GM12878 (cell line): ENCODE measurements at regions not wholly inside any gene's neighbourhood (a gene's known extent, or its start where the extent isn't known, plus 50 kb on each side); places are given as distances from the start of the nearest gene placed in this dataset.

Source experiments
- CEBPB ChIP-seq, 2 experiments: fragments of 150-350 bp in 1 of 2; IDR thresholded peaks; 2 replicates each; pipeline ENCODE4 v1.6.1; 2012 to 2014; ENCODE audit warnings: low read depth in 2 of 2, low read length in 2 of 2, borderline replicate concordance in 1 of 2, inconsistent platforms in 1 of 2
- EP300 ChIP-seq, 2 experiments: fragments of 150-350 bp in 1 of 2; IDR thresholded peaks; 2 replicates each; pipeline ENCODE4 v1.6.1; 2011 to 2012; ENCODE audit warnings: low read depth in 2 of 2, low read length in 2 of 2, borderline replicate concordance in 1 of 2, improper control_type of control experiment in 1 of 2, inconsistent platforms in 1 of 2; ENCODE audit not compliant: control insufficient read depth in 1 of 2
- KLF5 ChIP-seq: fragments of 450-650 bp; IDR thresholded peaks from 2 replicates; pipeline ENCODE4 v1.6.1; 2014; ENCODE audit warnings: mild to moderate bottlenecking; ENCODE audit not compliant: partially characterized antibody
- NR2C2 ChIP-seq: IDR thresholded peaks from 2 replicates; pipeline ENCODE4 v1.6.1; 2011; ENCODE audit warnings: borderline replicate concordance, low read depth; ENCODE audit not compliant: control insufficient read depth, insufficient read length
- POLR2A ChIP-seq: IDR thresholded peaks from 2 replicates; pipeline ENCODE4 v1.6.1; 2011; ENCODE audit warnings: low read depth, mild to moderate bottlenecking, low read length
- POLR2AphosphoS5 ChIP-seq: IDR thresholded peaks from 2 replicates; pipeline ENCODE4 v1.6.1; 2011; ENCODE audit warnings: mild to moderate bottlenecking, low read length, inconsistent platforms
- SRF ChIP-seq, 2 experiments: IDR thresholded peaks; 2 replicates each; pipeline ENCODE4 v1.6.1; 2011; ENCODE audit warnings: low read depth in 2 of 2, low read length in 2 of 2, mild to moderate bottlenecking in 1 of 2, moderate library complexity in 1 of 2
- TARDBP ChIP-seq: IDR thresholded peaks from 2 replicates; pipeline ENCODE4 v1.6.1; 2016; ENCODE audit warnings: borderline replicate concordance
- ZNF274 ChIP-seq: IDR thresholded peaks from one replicate; pipeline ENCODE4 v1.8.0; 2011; ENCODE audit not compliant: insufficient read length, insufficient read depth
- ZZZ3 ChIP-seq: IDR thresholded peaks from 2 replicates; pipeline ENCODE4 v1.6.1; 2011; ENCODE audit warnings: low read depth; ENCODE audit not compliant: control insufficient read depth, insufficient read length
- TF ChIP-seq, protein P1 (sequence below), 3 experiments: IDR thresholded peaks in 2 of 3; conservative IDR thresholded peaks in 1 of 3; 2 replicates each; pipeline ENCODE4 v1.5.1; 2011; ENCODE audit warnings: low read depth in 3 of 3, low read length in 3 of 3, mild to moderate bottlenecking in 3 of 3, control low read depth in 2 of 3, moderate library complexity in 2 of 3, inconsistent platforms in 1 of 3, mixed read lengths in 1 of 3; ENCODE audit not compliant: control insufficient read depth in 2 of 3, insufficient read depth in 1 of 3; ENCODE audit errors: extremely low read depth in 1 of 3
- TF ChIP-seq, protein P2 (sequence below): IDR thresholded peaks from 2 replicates; pipeline ENCODE4 v1.6.1; 2012; ENCODE audit warnings: mild to moderate bottlenecking, low read depth, low read length
- TF ChIP-seq, protein P3 (sequence below): fragments of 450-650 bp; IDR thresholded peaks from 2 replicates; pipeline ENCODE4 v1.6.1; 2017; ENCODE audit warnings: mild to moderate bottlenecking, low read depth, inconsistent platforms; ENCODE audit not compliant: poor library complexity, severe bottlenecking
- TF ChIP-seq, protein P4 (sequence below): fragments of 450-650 bp; IDR thresholded peaks from 2 replicates; pipeline ENCODE4 v1.6.1; 2017; ENCODE audit warnings: mild to moderate bottlenecking, moderate library complexity

DNA sequence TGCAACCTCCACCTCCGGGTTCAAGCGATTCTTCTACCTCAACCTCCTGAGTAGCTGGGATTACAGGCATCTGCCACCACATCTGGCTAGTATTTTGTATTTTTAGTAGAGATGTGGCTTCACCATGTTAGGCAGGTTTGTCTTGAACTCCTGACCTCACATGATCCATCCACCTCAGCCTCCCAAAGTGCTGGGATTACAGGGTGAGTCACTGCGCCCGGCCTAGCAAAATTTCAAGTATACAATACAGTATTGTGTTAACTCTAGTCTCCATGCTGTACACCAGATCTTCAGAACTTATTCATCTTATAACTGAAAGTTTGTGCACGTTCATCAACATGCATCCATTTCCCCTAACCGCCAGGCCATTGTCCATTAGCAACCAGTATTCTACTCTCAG lies 115.1 kb upstream of the MDGA2 start:
- TF ChIP-seq, protein P1, sequence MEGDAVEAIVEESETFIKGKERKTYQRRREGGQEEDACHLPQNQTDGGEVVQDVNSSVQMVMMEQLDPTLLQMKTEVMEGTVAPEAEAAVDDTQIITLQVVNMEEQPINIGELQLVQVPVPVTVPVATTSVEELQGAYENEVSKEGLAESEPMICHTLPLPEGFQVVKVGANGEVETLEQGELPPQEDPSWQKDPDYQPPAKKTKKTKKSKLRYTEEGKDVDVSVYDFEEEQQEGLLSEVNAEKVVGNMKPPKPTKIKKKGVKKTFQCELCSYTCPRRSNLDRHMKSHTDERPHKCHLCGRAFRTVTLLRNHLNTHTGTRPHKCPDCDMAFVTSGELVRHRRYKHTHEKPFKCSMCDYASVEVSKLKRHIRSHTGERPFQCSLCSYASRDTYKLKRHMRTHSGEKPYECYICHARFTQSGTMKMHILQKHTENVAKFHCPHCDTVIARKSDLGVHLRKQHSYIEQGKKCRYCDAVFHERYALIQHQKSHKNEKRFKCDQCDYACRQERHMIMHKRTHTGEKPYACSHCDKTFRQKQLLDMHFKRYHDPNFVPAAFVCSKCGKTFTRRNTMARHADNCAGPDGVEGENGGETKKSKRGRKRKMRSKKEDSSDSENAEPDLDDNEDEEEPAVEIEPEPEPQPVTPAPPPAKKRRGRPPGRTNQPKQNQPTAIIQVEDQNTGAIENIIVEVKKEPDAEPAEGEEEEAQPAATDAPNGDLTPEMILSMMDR (IDR thresholded peaks at IDR 0.05 in 2 of 3, conservative IDR thresholded peaks at IDR 0.05 in 1 of 3; ENCODE audit: control insufficient read depth in 2 of 3, extremely low read depth in 1 of 3, insufficient read depth in 1 of 3, low read depth in 3 of 3, low read length in 3 of 3), result no peak
- TF ChIP-seq POLR2A (no peak), ZNF274 (no peak), POLR2AphosphoS5 (no peak), ZZZ3 (no peak), TARDBP (no peak), CEBPB (IDR thresholded peaks at IDR 0.05; ENCODE audit: borderline replicate concordance in 1 of 2, low read depth in 2 of 2, low read length in 2 of 2) (no peak), EP300 (IDR thresholded peaks at IDR 0.05; ENCODE audit: borderline replicate concordance in 1 of 2, control insufficient read depth in 1 of 2, low read depth in 2 of 2, low read length in 2 of 2) (no peak), SRF (IDR thresholded peaks at IDR 0.05; ENCODE audit: low read depth in 2 of 2, low read length in 2 of 2) (no peak), KLF5 (no peak), NR2C2 (no peak)
- TF ChIP-seq, protein P2, sequence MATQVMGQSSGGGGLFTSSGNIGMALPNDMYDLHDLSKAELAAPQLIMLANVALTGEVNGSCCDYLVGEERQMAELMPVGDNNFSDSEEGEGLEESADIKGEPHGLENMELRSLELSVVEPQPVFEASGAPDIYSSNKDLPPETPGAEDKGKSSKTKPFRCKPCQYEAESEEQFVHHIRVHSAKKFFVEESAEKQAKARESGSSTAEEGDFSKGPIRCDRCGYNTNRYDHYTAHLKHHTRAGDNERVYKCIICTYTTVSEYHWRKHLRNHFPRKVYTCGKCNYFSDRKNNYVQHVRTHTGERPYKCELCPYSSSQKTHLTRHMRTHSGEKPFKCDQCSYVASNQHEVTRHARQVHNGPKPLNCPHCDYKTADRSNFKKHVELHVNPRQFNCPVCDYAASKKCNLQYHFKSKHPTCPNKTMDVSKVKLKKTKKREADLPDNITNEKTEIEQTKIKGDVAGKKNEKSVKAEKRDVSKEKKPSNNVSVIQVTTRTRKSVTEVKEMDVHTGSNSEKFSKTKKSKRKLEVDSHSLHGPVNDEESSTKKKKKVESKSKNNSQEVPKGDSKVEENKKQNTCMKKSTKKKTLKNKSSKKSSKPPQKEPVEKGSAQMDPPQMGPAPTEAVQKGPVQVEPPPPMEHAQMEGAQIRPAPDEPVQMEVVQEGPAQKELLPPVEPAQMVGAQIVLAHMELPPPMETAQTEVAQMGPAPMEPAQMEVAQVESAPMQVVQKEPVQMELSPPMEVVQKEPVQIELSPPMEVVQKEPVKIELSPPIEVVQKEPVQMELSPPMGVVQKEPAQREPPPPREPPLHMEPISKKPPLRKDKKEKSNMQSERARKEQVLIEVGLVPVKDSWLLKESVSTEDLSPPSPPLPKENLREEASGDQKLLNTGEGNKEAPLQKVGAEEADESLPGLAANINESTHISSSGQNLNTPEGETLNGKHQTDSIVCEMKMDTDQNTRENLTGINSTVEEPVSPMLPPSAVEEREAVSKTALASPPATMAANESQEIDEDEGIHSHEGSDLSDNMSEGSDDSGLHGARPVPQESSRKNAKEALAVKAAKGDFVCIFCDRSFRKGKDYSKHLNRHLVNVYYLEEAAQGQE, result no peak
- TF ChIP-seq, protein P3, sequence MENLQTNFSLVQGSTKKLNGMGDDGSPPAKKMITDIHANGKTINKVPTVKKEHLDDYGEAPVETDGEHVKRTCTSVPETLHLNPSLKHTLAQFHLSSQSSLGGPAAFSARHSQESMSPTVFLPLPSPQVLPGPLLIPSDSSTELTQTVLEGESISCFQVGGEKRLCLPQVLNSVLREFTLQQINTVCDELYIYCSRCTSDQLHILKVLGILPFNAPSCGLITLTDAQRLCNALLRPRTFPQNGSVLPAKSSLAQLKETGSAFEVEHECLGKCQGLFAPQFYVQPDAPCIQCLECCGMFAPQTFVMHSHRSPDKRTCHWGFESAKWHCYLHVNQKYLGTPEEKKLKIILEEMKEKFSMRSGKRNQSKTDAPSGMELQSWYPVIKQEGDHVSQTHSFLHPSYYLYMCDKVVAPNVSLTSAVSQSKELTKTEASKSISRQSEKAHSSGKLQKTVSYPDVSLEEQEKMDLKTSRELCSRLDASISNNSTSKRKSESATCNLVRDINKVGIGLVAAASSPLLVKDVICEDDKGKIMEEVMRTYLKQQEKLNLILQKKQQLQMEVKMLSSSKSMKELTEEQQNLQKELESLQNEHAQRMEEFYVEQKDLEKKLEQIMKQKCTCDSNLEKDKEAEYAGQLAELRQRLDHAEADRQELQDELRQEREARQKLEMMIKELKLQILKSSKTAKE, result no peak
- TF ChIP-seq, protein P4, sequence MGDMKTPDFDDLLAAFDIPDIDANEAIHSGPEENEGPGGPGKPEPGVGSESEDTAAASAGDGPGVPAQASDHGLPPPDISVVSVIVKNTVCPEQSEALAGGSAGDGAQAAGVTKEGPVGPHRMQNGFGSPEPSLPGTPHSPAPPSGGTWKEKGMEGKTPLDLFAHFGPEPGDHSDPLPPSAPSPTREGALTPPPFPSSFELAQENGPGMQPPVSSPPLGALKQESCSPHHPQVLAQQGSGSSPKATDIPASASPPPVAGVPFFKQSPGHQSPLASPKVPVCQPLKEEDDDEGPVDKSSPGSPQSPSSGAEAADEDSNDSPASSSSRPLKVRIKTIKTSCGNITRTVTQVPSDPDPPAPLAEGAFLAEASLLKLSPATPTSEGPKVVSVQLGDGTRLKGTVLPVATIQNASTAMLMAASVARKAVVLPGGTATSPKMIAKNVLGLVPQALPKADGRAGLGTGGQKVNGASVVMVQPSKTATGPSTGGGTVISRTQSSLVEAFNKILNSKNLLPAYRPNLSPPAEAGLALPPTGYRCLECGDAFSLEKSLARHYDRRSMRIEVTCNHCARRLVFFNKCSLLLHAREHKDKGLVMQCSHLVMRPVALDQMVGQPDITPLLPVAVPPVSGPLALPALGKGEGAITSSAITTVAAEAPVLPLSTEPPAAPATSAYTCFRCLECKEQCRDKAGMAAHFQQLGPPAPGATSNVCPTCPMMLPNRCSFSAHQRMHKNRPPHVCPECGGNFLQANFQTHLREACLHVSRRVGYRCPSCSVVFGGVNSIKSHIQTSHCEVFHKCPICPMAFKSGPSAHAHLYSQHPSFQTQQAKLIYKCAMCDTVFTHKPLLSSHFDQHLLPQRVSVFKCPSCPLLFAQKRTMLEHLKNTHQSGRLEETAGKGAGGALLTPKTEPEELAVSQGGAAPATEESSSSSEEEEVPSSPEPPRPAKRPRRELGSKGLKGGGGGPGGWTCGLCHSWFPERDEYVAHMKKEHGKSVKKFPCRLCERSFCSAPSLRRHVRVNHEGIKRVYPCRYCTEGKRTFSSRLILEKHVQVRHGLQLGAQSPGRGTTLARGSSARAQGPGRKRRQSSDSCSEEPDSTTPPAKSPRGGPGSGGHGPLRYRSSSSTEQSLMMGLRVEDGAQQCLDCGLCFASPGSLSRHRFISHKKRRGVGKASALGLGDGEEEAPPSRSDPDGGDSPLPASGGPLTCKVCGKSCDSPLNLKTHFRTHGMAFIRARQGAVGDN, result no peak
